Activated naive CD4-positive, alpha-beta T cell treated with anti-CD3 and anti-CD28 coated beads, Interleukin-2, amount 10 ng/mL, durations not matched to agents 7 days and 5 days (primary cell): ENCODE measurements at regions not wholly inside any gene's neighbourhood (a gene's known extent, or its start where the extent isn't known, plus 50 kb on each side); places are given as distances from the start of the nearest gene placed in this dataset.
A peak's percentile ranks its signal among the peaks of the same experiment; 100 is the strongest.
"Not testable (repeated sequence)": the region's sequence is repeated elsewhere in the genome, so short reads cannot be mapped to it uniquely, and the experiment has no call there.

ENCODE experiments used
- CTCF ChIA-PET: fragments of 350-600 bp; sonication (Branson Sonifier 250); formaldehyde crosslinking; loops from one replicate; lab custom pipeline; 2021; ENCODE audit warnings: antibody characterized with exemption; lab: Charles Lee
- DNase-seq: peaks from one replicate; pipeline ENCODE4 v3.0.0-alpha.2; 2020
- H3K27ac Mint-ChIP-seq: one replicate; pipeline ENCODE4 v1.8.0; 2021; ENCODE audit warnings: mild to moderate bottlenecking, moderate library complexity, mixed read lengths
- H3K27me3 Mint-ChIP-seq: one replicate; pipeline ENCODE4 v1.8.0; 2021; ENCODE audit warnings: mild to moderate bottlenecking, mixed read lengths
- H3K36me3 Mint-ChIP-seq: one replicate; pipeline ENCODE4 v1.8.0; 2021; ENCODE audit warnings: mixed read lengths
- H3K4me1 Mint-ChIP-seq: one replicate; pipeline ENCODE4 v1.8.0; 2021; ENCODE audit warnings: mixed read lengths
- H3K4me3 Mint-ChIP-seq: one replicate; pipeline ENCODE4 v1.8.0; 2021; ENCODE audit warnings: mild to moderate bottlenecking, moderate library complexity, mixed read lengths
- H3K9me3 Mint-ChIP-seq: one replicate; pipeline ENCODE4 v1.8.0; 2021; ENCODE audit warnings: mixed read lengths

- Mint-ChIP-seq H3K27ac (no peak overlapping the region), H3K36me3 (no peaks in the 10 kb centered on the region), H3K4me3 (no peak overlapping the region), H3K9me3 (peaks cover 1% of the 10 kb centered on the region), H3K27me3 (no peaks in the 10 kb centered on the region), H3K4me1 (no peaks in the 10 kb centered on the region)
- CTCF ChIA-PET, result interaction anchor here (0.7 kb wide), 1 partner anchor 125 kb away, joined by 3 read pairs; no protein-coding TSS in a partner anchor
- no peak for DNase-seq
These were observed 214.8 kb upstream of the GRIA1 start for GRCh38 chr5:153275695-153276094.

DNA sequence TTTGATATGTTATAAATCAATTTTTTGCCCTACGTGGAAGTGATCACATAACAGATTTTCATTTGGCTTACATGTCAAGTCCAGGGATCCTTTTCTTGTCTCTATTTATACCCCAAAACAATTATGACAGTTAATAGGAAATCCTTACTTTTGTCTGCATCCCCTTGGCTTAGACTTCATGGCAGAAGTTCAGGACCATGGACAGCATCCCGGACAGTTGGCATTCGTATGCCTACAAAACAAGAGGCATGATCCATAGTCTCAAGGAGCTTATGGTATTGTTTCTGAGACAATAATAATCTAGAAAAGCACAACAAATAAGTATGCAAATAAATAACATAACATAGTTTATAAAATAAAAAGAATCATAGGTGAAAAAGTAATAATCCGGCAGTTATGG, 214.3 kb upstream of the GRIA1 start:
- CTCF ChIA-PET, result interaction anchor here (0.6 kb wide), 1 partner anchor 44 kb away, joined by 3 read pairs; no protein-coding TSS in a partner anchor
- no peaks in the 10 kb centered on the region for H3K4me1 Mint-ChIP-seq
- DNase-seq, result peak; percentile 54
- H3K27me3 Mint-ChIP-seq, result no peaks in the 10 kb centered on the region
- no peak overlapping the region for H3K27ac Mint-ChIP-seq
- no peaks in the 10 kb centered on the region for H3K36me3 Mint-ChIP-seq
- H3K4me3 Mint-ChIP-seq, result no peak overlapping the region
- peaks cover 1% of the 10 kb centered on the region for H3K9me3 Mint-ChIP-seq

- H3K4me3 Mint-ChIP-seq, H3K27ac Mint-ChIP-seq, CTCF ChIA-PET, H3K9me3 Mint-ChIP-seq, H3K4me1 Mint-ChIP-seq, DNase-seq, H3K27me3 Mint-ChIP-seq, H3K36me3 Mint-ChIP-seq: not testable (repeated sequence)
These were observed 194.1 kb upstream of the GRIA1 start for GRCh38 chr5:153296251-153296844.

DNA sequence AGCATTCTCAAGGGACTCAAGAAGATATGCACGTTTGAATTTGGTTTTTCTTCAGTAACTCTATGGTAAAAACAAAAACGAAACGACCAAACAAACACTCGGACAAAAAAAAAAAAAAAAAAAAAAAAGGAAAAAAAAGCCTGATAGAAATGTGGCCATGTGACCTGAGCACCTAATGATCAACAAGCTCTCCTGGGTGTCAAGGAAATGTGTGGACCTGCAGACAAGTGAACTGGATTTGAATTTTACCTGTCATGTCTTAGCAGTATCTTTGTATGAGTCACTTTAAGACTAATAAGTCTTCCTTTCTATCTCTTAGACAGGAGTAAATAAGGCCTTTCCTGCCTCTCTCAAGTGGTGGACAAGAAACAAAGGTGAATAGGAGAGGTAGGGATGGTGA, 190.6 kb upstream of the GRIA1 start:
- Mint-ChIP-seq H3K36me3 (no peaks in the 10 kb centered on the region), H3K27ac (no peak overlapping the region), H3K9me3 (peaks cover 7% of the 10 kb centered on the region), H3K4me1 (no peaks in the 10 kb centered on the region), H3K27me3 (no peaks in the 10 kb centered on the region), H3K4me3 (no peak overlapping the region)
- CTCF ChIA-PET, result no interaction called here
- DNase-seq, result no peak

DNA sequence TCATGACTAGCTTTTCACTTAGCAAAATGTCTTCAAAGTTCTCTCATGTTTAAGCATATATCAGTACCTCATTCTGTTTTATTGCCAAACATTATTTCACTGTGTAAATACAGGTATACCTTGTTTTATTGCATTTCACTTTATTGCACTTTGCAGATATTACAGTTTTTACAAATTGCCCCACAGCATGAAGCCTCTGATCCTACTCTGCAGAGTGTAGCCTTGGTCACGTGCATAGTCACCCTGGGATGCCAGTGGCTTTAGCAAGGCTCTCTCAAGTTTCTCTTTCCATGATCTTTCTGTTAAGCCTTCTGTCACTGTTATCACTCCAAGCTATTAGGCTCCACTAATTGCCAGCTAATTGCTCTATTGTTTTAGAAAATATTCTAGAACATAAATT, 182.2 kb upstream of the GRIA1 start:
- H3K27me3 Mint-ChIP-seq, result no peaks in the 10 kb centered on the region
- no peak for DNase-seq
- no peak overlapping the region for H3K27ac Mint-ChIP-seq
- no peaks in the 10 kb centered on the region for H3K36me3 Mint-ChIP-seq
- peaks cover 11% of the 10 kb centered on the region for H3K9me3 Mint-ChIP-seq
- no peak overlapping the region for H3K4me3 Mint-ChIP-seq
- no peaks in the 10 kb centered on the region for H3K4me1 Mint-ChIP-seq
- CTCF ChIA-PET, result no interaction called here

GRCh38 chr5:153318556-153318955, 171.9 kb upstream of the GRIA1 start:
- no peak overlapping the region for H3K4me3 Mint-ChIP-seq
- H3K4me1 Mint-ChIP-seq, result no peaks in the 10 kb centered on the region
- DNase-seq, result no peak
- no peaks in the 10 kb centered on the region for H3K36me3 Mint-ChIP-seq
- peaks cover 9% of the 10 kb centered on the region for H3K9me3 Mint-ChIP-seq
- H3K27ac Mint-ChIP-seq, result no peak overlapping the region
- no peaks in the 10 kb centered on the region for H3K27me3 Mint-ChIP-seq
- CTCF ChIA-PET, result no interaction called here

DNA sequence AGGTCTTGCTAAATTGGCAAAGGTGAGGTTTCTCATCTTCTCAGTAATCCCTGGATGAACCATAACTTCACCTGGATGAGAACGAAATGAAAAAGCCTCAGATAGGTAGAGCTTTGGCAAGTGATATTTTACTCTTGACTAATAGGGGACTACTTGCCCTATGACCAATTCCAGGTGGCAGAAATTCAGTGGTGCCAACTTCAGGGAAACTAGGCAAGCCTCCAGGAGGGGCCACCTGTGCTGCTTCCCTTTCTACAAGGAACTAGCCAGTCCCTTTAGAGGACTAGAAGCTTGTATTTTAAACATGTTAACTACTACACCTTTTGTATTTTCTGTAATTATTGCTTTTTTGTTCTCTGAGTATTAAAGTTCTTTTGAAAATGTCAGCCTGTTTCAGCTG, 169.0 kb upstream of the GRIA1 start:
- Mint-ChIP-seq H3K4me1 (no peaks in the 10 kb centered on the region), H3K27me3 (no peaks in the 10 kb centered on the region), H3K9me3 (peaks cover 7% of the 10 kb centered on the region), H3K27ac (no peak overlapping the region), H3K36me3 (no peaks in the 10 kb centered on the region), H3K4me3 (no peak overlapping the region)
- no peak for DNase-seq
- CTCF ChIA-PET, result no interaction called here

DNA sequence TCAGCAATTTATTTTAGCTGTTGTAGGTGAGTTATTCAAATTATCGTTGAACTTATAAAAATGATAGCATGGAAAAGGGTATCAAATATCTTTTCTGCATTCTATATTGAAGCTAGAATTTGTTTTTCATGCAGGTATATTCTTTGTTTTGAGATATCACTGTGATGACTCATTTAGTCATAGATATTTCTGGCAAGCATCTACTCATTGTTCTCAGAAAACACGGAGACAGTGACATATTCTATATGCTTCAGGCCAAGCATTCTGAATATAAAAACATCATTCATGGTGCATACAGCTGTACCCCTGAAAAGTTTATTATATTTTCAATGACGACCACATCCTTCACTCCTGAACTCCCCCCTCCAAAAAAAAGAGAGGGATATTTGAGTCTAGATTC, 150.3 kb upstream of the GRIA1 start:
- Mint-ChIP-seq H3K36me3 (no peaks in the 10 kb centered on the region), H3K9me3 (no peaks in the 10 kb centered on the region), H3K27me3 (no peaks in the 10 kb centered on the region), H3K4me3 (no peak overlapping the region), H3K4me1 (no peaks in the 10 kb centered on the region), H3K27ac (no peak overlapping the region)
- DNase-seq, result no peak
- CTCF ChIA-PET, result no interaction called here

- Mint-ChIP-seq H3K36me3 (no peaks in the 10 kb centered on the region), H3K9me3 (no peaks in the 10 kb centered on the region)
These were observed 149.7 kb upstream of the GRIA1 start for GRCh38 chr5:153340738-153341137.

GRCh38 chr5:153342487-153342886, 148.0 kb upstream of the GRIA1 start:
- H3K4me1 Mint-ChIP-seq, result no peaks in the 10 kb centered on the region
- no peak for DNase-seq
- H3K36me3 Mint-ChIP-seq, result no peaks in the 10 kb centered on the region
- CTCF ChIA-PET, result no interaction called here
- no peak overlapping the region for H3K4me3 Mint-ChIP-seq
- H3K9me3 Mint-ChIP-seq, result no peaks in the 10 kb centered on the region
- no peak overlapping the region for H3K27ac Mint-ChIP-seq
- no peaks in the 10 kb centered on the region for H3K27me3 Mint-ChIP-seq

More at GRCh38 chr5:153340738-153341137, 149.7 kb upstream of the GRIA1 start:
- no peak for DNase-seq
- no peak overlapping the region for H3K4me3 Mint-ChIP-seq
- H3K27ac Mint-ChIP-seq, result no peak overlapping the region
- CTCF ChIA-PET, result no interaction called here
- no peaks in the 10 kb centered on the region for H3K4me1 Mint-ChIP-seq
- no peaks in the 10 kb centered on the region for H3K27me3 Mint-ChIP-seq

GRCh38 chr5:153347611-153348010, 142.9 kb upstream of the GRIA1 start:
- no peaks in the 10 kb centered on the region for H3K9me3 Mint-ChIP-seq
- H3K36me3 Mint-ChIP-seq, result no peaks in the 10 kb centered on the region
- no peak overlapping the region for H3K27ac Mint-ChIP-seq
- CTCF ChIA-PET, result no interaction called here
- no peak for DNase-seq
- H3K27me3 Mint-ChIP-seq, result peaks cover 7% of the 10 kb centered on the region
- peaks cover 2% of the 10 kb centered on the region for H3K4me1 Mint-ChIP-seq
- H3K4me3 Mint-ChIP-seq, result no peak overlapping the region

GRCh38 chr5:153350175-153350883, 140.1 kb upstream of the GRIA1 start:
- H3K4me3 Mint-ChIP-seq, result no peak overlapping the region
- no peak overlapping the region for H3K27ac Mint-ChIP-seq
- H3K9me3 Mint-ChIP-seq, result no peaks in the 10 kb centered on the region
- no peak for DNase-seq
- H3K27me3 Mint-ChIP-seq, result peaks cover 7% of the 10 kb centered on the region
- H3K4me1 Mint-ChIP-seq, result peaks cover 13% of the 10 kb centered on the region
- CTCF ChIA-PET, result no interaction called here
- H3K36me3 Mint-ChIP-seq, result no peaks in the 10 kb centered on the region

DNA sequence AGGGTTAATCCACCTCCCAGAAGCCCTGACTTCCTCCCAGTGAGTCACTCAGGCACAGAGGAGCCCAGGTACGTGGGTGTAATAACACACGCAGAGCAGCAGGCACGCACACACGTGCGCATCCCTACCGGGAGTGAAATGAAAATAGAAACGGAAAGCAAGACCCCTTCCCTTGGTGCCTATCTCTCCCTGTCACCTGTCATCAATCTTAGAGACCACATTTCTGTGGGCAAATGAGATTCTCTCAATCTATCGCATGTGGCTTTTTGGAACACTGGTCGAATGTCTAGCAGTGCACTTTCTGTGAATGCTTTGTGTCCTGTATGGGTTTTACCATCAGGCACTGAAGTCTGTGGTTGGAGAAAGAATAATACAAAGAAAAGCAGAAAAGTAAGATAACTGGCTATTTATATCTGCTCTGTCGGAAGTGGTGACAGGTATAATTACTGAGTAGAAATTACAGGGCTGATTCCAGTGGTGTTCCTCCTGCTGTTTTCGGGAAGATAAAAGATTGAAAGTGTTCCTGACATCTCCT, 137.7 kb upstream of the GRIA1 start:
- H3K27ac Mint-ChIP-seq, result peak overlapping the region; percentile 24
- H3K4me3 Mint-ChIP-seq, result peak overlapping the region; percentile 64
- DNase-seq, result peak; percentile 58
- peaks cover 15% of the 10 kb centered on the region for H3K4me1 Mint-ChIP-seq
- CTCF ChIA-PET, result no interaction called here
- peaks cover 7% of the 10 kb centered on the region for H3K27me3 Mint-ChIP-seq
- no peaks in the 10 kb centered on the region for H3K9me3 Mint-ChIP-seq
- H3K36me3 Mint-ChIP-seq, result no peaks in the 10 kb centered on the region

- no peaks in the 10 kb centered on the region for H3K27me3 Mint-ChIP-seq
- no peak overlapping the region for H3K27ac Mint-ChIP-seq
- no peaks in the 10 kb centered on the region for H3K9me3 Mint-ChIP-seq
- H3K4me1 Mint-ChIP-seq, result peaks cover 25% of the 10 kb centered on the region
- CTCF ChIA-PET, result no interaction called here
- no peaks in the 10 kb centered on the region for H3K36me3 Mint-ChIP-seq
- DNase-seq, result no peak
- no peak overlapping the region for H3K4me3 Mint-ChIP-seq
These were observed 132.9 kb upstream of the GRIA1 start for GRCh38 chr5:153357493-153358112.
